GM12872 (cell line): ENCODE measurements at regions not wholly inside any gene's neighbourhood (a gene's known extent, or its start where the extent isn't known, plus 50 kb on each side); places are given as distances from the start of the nearest gene placed in this dataset.

ENCODE experiments used
- TF ChIP-seq, protein P1 (sequence below): IDR thresholded peaks from 3 replicates; pipeline ENCODE4 v1.5.1; 2011; ENCODE audit warnings: low read depth, mild to moderate bottlenecking, low read length, moderate library complexity; ENCODE audit not compliant: insufficient read depth

DNA sequence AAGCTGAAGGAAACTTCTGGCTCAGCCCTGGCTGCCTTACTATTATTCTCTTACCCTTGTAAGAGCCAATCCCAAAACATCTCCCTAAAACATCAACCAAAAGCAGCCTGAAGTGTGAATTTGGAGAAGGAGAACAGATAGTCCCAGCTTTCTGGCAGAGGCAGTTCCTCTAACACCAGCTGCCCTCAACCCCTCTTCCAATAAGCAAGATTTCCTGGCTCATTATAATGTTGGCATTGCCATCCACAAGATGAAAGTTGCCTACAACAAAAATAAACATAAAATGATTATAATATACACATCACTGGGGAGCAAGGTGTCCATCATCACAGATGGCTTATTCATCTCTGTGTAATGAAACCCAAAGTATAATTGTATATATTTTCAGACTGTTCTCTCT, 352.5 kb upstream of the CCDC196 start:
- TF ChIP-seq, protein P1, sequence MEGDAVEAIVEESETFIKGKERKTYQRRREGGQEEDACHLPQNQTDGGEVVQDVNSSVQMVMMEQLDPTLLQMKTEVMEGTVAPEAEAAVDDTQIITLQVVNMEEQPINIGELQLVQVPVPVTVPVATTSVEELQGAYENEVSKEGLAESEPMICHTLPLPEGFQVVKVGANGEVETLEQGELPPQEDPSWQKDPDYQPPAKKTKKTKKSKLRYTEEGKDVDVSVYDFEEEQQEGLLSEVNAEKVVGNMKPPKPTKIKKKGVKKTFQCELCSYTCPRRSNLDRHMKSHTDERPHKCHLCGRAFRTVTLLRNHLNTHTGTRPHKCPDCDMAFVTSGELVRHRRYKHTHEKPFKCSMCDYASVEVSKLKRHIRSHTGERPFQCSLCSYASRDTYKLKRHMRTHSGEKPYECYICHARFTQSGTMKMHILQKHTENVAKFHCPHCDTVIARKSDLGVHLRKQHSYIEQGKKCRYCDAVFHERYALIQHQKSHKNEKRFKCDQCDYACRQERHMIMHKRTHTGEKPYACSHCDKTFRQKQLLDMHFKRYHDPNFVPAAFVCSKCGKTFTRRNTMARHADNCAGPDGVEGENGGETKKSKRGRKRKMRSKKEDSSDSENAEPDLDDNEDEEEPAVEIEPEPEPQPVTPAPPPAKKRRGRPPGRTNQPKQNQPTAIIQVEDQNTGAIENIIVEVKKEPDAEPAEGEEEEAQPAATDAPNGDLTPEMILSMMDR = no peak

DNA sequence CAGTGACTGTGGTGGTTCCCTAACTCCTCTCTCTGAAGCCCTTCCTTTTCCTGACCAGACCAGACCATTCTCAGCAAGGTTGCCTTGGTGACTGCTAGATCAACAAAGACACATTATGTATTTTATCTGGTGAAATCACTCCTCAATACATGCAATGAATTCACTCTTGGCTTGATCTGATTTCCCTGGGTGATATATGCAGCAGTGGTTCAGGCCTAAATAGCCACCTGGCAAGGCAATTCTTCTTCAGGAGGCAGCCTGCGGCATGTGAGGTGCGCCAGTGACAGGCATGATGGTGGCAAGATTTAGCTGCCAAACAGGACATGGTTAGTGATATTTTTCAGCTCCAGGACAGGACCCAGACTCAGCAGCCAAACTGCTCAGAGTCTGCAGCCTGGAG, 350.3 kb upstream of the CCDC196 start:
- TF ChIP-seq, protein P1 = no peak

GRCh38 chr14:66137081-66137480, 349.1 kb upstream of the CCDC196 start:
- TF ChIP-seq, protein P1 = no peak

- TF ChIP-seq, protein P1 = no peak
Measured at GRCh38 chr14:66139432-66139831, 346.7 kb upstream of the CCDC196 start.

GRCh38 chr14:66140213-66140918, 345.8 kb upstream of the CCDC196 start:
- TF ChIP-seq, protein P1 = no peak

- TF ChIP-seq, protein P1 = no peak
Measured at GRCh38 chr14:66140963-66141362, 345.2 kb upstream of the CCDC196 start.

GRCh38 chr14:66141733-66142132, 344.4 kb upstream of the CCDC196 start:
- TF ChIP-seq, protein P1 = no peak
